Sigmoid colon (tissue), 4 donors: ENCODE measurements at regions not wholly inside any gene's neighbourhood (a gene's known extent, or its start where the extent isn't known, plus 50 kb on each side); places are given as distances from the start of the nearest gene placed in this dataset.

Source experiments
- EP300 ChIP-seq, 4 donors: sonication (generic); formaldehyde crosslinking; IDR thresholded peaks; one replicate each; pipeline ENCODE4 v1.6.1; 2017; ENCODE audit warnings: antibody characterized with exemption in 4 of 4
- POLR2A ChIP-seq, 2 donors: fragments of 450-650 bp; IDR thresholded peaks; one replicate each; pipeline ENCODE4 v1.6.1; 2016; ENCODE audit warnings: antibody characterized with exemption in 2 of 2, mild to moderate bottlenecking in 2 of 2, moderate library complexity in 2 of 2
- POLR2AphosphoS5 ChIP-seq, 4 donors: sonication (generic); formaldehyde crosslinking; IDR thresholded peaks; one replicate each; pipeline ENCODE4 v1.6.1; 2017; ENCODE audit warnings: antibody characterized with exemption in 4 of 4
- TF ChIP-seq, protein P1 (sequence below), 4 experiments: fragments of 450-650 bp in 3 of 4; fragments of 200-600 bp in 1 of 4; IDR thresholded peaks; one replicate each; pipeline ENCODE4 v1.5.1; 2016 to 2019; ENCODE audit warnings: antibody characterized with exemption in 4 of 4, mild to moderate bottlenecking in 3 of 4, moderate library complexity in 2 of 4

DNA sequence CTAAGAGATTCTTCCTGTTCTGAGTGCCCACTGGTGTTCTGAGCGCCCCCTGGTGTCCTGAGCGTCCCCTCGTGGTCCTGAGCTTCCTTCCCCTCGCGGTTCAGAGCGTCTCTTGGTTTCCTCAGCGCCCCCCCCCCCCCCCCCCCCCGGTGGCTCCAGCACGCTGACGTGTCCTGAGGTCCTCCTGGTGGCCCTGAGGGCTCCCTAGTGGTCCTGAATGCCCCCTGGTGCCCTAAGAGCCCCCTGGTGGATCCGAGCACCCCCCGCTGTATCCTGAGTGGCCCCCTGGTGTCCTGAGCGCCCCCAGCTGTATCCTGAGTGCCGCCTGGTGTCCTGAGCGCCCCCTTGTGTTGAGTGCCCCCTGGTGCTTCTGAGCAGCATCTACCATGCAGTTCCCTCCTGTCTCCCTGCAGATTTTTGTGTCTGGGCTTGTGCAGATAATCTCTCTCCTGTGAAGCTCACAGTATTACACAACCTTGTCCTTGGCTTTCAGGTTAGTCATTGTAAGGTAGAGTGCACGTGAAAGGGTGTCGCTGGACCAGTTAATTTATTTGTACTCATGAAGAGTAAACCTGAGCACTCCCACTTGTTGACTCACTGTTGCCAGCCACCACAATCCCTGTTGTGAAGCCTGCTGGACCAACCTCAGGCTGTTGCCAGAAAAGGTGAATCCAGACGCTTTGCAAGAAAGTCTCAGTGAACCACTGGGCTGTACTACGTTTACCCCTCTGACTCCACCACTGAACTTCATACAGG lies 1168.4 kb downstream of the TMEM121 start:
- TF ChIP-seq, protein P1, sequence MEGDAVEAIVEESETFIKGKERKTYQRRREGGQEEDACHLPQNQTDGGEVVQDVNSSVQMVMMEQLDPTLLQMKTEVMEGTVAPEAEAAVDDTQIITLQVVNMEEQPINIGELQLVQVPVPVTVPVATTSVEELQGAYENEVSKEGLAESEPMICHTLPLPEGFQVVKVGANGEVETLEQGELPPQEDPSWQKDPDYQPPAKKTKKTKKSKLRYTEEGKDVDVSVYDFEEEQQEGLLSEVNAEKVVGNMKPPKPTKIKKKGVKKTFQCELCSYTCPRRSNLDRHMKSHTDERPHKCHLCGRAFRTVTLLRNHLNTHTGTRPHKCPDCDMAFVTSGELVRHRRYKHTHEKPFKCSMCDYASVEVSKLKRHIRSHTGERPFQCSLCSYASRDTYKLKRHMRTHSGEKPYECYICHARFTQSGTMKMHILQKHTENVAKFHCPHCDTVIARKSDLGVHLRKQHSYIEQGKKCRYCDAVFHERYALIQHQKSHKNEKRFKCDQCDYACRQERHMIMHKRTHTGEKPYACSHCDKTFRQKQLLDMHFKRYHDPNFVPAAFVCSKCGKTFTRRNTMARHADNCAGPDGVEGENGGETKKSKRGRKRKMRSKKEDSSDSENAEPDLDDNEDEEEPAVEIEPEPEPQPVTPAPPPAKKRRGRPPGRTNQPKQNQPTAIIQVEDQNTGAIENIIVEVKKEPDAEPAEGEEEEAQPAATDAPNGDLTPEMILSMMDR (IDR thresholded peaks at IDR 0.05): no peak
- TF ChIP-seq POLR2A (IDR thresholded peaks at IDR 0.05) (no peak), POLR2AphosphoS5 (IDR thresholded peaks at IDR 0.05) (no peak), EP300 (IDR thresholded peaks at IDR 0.05) (no peak)
